ENCODE measurements at regions not wholly inside any gene's neighbourhood (a gene's known extent, or its start where the extent isn't known, plus 50 kb on each side); places are given as distances from the start of the nearest gene placed in this dataset.
"Not testable (repeated sequence)": the region's sequence is repeated elsewhere in the genome, so short reads cannot be mapped to it uniquely, and the experiment has no call there.

DNA sequence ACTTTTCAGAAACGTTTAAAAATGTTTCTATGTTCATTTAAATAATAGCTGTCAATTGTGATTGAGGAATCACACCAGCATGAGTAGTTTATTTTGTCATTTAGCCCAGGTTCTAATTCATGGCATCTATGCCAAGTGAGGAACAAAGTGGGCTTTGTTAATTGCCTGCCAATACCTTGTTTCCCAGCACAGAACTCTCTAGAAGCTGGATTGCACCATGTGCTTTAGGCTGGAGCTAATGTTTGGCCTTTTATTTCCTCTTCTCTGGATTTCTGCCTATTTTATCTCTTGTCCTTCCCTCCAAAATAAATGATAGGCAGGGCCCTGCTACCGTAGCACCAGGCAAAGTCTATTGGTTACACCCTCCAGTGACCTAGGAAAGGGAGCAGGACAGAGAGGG lies 109.9 kb upstream of the ITGB1 start:
- no peak for DNase-seq (ENCODE audit: low read depth)

GRCh38 chr10:33067481-33067880 lies 109.5 kb upstream of the ITGB1 start:
- DNase-seq (ENCODE audit: low read depth): no peak

DNA sequence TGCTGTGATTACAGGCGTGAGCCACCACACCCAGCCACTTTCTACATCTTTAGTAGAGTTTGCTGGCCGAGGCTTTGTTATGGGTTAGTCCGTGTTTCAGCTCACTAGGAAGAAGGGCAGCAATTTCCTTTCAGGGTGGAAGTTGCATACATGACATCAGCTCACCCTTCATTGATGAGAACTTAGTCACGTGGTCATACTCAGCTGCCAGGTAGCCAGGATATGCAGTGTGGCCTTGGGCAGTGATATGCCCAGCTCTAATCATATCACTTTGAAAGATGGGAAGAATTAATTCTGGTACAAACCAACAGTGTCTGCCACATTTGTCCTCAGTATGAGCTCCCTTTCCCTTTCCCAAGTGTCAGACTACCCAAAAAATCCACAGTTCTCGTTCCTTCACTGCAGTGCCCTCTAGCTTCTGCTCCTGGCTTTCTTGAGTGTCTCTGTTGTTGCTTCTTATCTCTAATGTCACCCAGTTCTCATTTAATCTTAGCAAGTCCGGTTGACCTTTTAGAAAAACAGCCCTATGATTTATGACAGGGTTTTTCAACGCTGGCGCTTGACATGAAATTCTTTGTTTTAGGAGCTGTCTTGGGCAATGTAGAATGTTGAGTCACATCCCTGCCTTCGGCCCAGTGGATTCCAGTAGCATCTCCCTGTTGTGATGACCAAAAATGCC lies 108.7 kb upstream of the ITGB1 start:
- DNase-seq (ENCODE audit: low read depth): no peak

DNA sequence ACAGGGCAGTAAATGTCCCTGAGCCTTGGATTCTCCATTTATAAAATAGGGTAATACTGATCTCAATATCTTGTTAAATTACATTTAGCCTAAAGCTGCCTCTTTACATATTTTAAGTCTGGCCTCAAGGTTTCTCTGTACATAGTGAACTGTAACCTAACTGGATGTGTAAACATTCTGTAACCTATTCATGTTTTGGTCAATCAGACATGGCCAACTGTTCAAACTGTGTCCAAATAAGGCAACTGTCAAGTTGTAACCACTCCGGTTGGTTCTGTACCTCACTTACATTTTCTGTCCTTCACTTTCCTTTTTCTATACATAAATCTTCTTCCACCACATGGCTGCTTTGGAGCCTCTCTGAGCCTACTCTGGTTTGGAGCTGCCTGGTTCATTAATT lies 107.1 kb upstream of the ITGB1 start:
- DNase-seq (ENCODE audit: low read depth): no peak

DNA sequence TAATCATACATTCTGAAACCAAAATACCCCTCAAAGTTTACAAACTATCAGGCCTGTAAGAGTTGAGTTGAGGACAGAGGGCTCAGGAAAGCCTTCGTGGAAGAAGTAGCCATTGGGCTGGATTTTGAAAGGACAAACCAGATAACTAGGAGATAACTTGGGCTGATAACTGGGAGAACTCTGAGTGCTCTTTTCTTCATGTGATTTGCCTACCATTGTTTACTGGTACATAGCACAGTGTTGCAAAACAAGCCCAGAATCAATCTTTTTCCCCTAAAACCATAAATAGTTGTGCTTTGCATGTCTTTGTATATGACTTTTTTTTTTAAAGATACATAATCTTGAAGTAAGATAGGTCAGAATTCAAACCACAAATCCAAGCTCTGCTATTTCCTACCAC lies 106.7 kb upstream of the ITGB1 start:
- DNase-seq (ENCODE audit: low read depth): no peak

GRCh38 chr10:33057620-33058019 lies 99.6 kb upstream of the ITGB1 start:
- no peak for DNase-seq (ENCODE audit: low read depth)

- no peak for DNase-seq (ENCODE audit: low read depth)
Observed at GRCh38 chr10:33056828-33057596, 99.0 kb upstream of the ITGB1 start.

DNA sequence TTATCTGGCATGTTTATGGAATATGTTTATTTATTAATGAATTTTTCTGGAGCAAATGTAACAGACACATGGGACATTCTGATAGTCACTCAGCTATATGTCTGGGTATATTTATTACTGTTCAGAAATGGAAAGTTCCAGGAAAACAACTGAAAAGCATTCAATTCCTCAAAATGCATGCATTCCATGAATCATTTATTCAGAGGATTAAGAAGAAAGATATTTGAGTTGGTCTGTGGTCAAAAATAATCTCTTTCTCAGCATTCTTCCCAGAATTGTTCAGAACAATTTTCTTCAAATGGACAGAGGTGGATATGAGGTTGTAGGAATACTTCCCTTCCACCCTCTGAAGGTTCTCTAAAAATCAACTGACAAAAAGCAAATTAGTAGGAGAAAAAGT lies 97.6 kb upstream of the ITGB1 start:
- DNase-seq (ENCODE audit: low read depth): no peak

DNA sequence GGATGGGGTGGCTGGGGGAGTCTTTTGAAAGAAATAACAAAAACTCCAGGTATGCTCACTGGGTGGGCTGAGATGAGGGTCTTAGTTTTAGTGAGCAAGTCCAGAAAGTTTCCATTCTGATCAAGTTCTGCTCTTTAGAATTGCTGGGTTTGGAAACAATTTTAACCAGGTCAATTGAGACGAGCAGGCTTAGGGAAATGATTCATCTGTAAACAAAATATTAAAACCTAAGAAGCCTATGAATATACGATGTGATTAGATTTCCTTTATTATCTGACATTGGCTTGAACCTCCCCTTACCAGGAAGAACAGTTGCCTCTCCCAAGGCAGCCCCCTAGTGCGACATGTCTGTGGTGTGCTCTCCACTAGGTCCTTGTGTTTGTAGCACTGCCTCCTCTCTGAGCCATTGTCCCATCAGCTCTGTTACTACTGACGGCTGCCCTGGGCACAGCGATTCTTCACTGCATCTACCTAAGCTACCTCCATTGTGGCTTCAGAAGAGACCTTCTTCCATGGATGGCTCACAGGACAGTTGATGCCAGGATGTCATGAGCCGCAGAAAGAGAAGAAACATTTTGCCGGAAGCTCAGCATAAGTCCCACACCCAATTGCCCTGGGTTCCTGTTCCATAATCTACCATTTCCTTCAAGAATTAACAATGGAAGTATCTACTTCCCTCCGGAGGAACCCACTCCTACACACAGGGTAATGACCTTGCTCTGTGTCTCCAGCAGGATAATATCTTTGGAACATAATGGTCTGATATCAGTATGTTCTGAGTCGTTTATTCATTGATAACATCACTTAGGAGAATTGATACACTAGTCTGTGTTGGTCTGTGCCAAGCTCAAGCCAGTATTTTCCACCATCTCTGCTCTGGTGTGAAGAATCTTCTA lies 95.1 kb upstream of the ITGB1 start:
- no peak for DNase-seq (ENCODE audit: low read depth)

GRCh38 chr10:33052263-33052875 lies 94.3 kb upstream of the ITGB1 start:
- DNase-seq (ENCODE audit: low read depth): no peak

- not testable (repeated sequence) for DNase-seq (ENCODE audit: low read depth)
Observed at GRCh38 chr10:33049963-33050920, 92.2 kb upstream of the ITGB1 start.

DNA sequence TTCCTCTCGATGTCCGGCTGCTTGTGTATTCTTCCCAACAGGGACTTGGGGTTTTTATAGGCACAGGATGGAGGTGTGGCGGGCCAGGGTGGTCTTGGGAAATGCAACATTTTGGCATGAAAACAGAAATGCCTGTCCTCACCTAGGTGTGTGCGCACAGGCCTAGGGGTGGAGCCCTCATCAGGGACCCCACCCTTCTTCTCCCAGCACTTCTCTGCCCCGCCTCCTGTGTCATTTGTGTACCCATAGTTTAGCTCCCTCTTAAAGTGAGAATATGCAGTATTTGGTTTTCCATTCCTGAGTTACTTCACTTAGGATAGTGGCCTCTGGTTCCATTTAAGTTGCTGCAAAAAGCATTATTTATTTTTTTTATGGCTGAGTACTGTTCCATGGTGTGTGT lies 90.2 kb upstream of the ITGB1 start:
- no peak for DNase-seq (ENCODE audit: low read depth)

GRCh38 chr10:33047655-33048054 lies 89.6 kb upstream of the ITGB1 start:
- DNase-seq (ENCODE audit: low read depth): no peak

DNA sequence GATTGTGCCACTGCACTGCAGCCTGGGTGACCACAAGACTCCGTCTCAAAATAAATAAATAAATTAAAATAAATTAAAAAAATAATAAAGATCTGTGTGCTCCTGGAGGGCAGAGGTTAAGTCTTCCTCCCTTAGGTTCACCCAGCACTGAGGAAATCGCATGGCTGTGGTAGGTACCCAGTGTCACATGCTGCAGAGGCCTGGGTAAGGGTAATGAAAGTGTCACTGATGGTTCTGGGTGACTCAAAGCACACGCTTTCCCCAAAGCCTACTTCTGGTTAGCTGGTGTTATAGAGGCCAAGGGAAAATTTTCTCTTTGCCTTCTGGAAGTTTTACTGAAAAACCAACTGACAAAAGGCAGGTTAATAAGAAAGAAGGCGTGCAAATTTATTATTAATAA lies 88.8 kb upstream of the ITGB1 start:
- no peak for DNase-seq (ENCODE audit: low read depth)

GRCh38 chr10:33045421-33045820 lies 87.4 kb upstream of the ITGB1 start:
- no peak for DNase-seq (ENCODE audit: low read depth)

- no peak for DNase-seq (ENCODE audit: low read depth)
Observed at GRCh38 chr10:33042565-33042964, 84.5 kb upstream of the ITGB1 start.

DNA sequence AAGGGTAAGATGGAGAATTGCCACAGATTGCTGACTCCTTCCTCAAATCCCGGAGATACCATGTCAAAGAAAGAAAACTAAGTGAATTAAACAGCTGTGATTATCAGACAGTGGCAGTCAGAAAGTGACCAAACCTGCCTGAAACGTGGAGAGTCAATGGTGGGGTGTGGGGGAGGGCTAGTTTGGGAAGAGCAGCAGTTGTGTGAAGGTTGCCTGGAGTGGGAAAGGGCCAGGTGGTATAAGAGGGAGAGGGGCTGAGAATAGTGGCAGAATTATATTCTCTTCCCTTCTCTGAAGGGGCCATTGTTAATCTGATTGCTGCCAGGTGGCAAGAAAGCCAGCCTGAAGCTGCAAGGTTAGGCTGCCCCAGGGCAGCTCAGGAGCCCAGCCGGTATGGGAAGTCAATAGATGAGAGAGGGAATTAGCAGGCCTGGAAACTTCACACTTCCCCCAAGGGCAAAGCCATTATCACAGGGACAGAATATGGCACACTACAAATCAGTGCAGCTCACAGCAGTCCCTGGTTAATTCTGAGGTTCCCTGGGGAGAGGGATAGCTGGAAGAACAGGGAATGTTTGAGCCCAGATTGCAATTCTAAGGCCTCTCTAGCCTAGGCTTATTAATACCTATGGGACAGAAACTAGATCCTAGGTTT lies 83.9 kb upstream of the ITGB1 start:
- no peak for DNase-seq (ENCODE audit: low read depth)

- no peak for DNase-seq (ENCODE audit: low read depth)
Observed at GRCh38 chr10:33040436-33040835, 82.4 kb upstream of the ITGB1 start.

DNA sequence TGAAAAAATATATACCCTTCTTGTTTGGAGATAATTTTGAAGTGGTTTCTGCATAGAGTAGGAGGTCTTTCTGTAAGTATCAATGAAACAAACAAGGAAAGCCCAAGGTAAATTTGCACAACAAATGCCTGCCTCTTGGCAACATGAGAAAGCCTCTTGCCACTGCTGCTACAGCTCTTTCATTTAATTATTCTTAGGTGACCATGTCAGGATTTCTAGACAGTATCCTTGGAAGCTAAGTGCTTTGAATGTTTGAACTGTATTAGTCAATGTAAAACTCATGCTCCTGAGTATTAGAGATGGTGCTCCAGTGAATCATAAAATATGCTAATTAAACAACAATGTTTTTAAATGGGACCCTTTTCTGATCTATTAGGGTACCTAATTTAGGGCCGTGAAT lies 81.2 kb upstream of the ITGB1 start:
- no peak for DNase-seq (ENCODE audit: low read depth)

DNA sequence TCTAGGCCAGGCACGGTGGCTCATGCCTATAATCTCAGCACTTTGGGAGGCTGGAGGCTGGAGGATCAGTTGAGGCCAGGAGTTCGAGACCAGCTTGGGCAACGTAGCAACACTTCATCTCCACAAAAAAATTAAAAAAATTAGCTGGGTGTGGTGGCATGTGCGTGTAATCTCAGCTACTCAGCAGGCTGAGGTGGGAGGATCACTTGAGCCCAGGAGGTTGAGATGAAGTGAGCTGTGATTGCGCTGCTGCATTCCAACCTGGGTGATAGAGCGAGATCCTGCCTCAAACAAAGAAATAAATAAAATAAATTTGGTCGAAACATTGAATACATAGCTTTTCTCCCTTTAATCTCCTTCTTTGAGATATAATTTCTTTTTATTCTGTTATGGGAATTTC lies 80.6 kb upstream of the ITGB1 start:
- DNase-seq (ENCODE audit: low read depth): no peak

- DNase-seq (ENCODE audit: low read depth): no peak
Observed at GRCh38 chr10:33037726-33038125, 79.7 kb upstream of the ITGB1 start.

All from stimulated activated CD8-positive, alpha-beta memory T cell treated with anti-CD3 and anti-CD28 coated beads, Interleukin-15, amount 100 ng/mL, for 1 hour (primary cell).